ENCODE measurements at regions not wholly inside any gene's neighbourhood (a gene's known extent, or its start where the extent isn't known, plus 50 kb on each side); places are given as distances from the start of the nearest gene placed in this dataset.

DNA sequence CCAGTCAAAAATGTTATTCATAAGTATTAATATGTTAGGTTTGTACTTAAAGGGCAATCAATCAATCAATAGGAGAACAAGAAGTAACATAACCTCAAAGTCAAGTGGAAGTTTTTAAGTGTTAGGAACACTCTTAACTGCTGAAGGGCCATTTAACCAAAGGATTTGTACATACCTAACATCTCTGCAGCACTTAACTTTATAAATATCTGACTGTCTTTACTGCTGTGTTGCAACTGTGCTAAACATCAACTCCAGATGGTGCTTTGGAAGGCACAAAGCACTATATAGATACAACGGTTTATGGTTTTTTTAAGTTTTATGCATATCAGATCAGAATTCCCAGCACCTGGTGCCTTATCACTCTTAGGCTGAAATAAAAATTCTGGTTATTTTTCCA, 604.9 kb upstream of the PTGER4 start:
- no peak overlapping the region for H3K4me3 ChIP-seq (ENCODE audit: low read depth, low read length)
- TF ChIP-seq CTCF (IDR thresholded peaks at IDR 0.05; ENCODE audit: insufficient read depth, low read length), result no peak
- no peak for DNase-seq (ENCODE audit: low read depth)

DNA sequence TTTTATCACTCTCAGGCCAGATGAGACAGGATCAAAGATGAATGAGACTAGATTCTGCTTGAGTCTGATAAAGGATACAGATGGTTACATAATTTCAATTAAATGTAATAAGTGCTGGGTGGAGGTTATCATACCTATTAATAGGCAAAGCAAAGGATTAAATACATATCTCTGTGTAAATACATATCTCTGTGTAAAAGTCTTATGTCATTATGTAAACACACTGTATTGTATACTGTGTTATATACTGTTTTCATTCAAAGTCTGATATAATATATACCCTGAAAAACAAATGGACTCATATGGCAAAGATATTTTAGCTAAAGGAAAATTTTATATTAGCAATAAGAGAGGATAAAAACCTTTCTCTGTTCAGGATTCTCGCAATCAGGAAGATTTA, 605.8 kb upstream of the PTGER4 start:
- H3K4me3 ChIP-seq (ENCODE audit: low read depth, low read length), result no peak overlapping the region
- DNase-seq (ENCODE audit: low read depth), result no peak
- TF ChIP-seq CTCF (IDR thresholded peaks at IDR 0.05; ENCODE audit: insufficient read depth, low read length), result no peak

GRCh38 chr5:40071870-40072269, 607.8 kb upstream of the PTGER4 start:
- H3K4me3 ChIP-seq (ENCODE audit: low read depth, low read length), result no peak overlapping the region
- no peak for TF ChIP-seq CTCF (IDR thresholded peaks at IDR 0.05; ENCODE audit: insufficient read depth, low read length)
- peak; percentile 78 for DNase-seq (ENCODE audit: low read depth)

GRCh38 chr5:40066616-40067015, 613.1 kb upstream of the PTGER4 start:
- no peak overlapping the region for H3K4me3 ChIP-seq (ENCODE audit: low read depth, low read length)
- DNase-seq (ENCODE audit: low read depth), result no peak
- TF ChIP-seq CTCF (IDR thresholded peaks at IDR 0.05; ENCODE audit: insufficient read depth, low read length), result no peak

GRCh38 chr5:40052808-40053207, 626.9 kb upstream of the PTGER4 start:
- peak; percentile 53 for DNase-seq (ENCODE audit: low read depth)
- no peak for TF ChIP-seq CTCF (IDR thresholded peaks at IDR 0.05; ENCODE audit: insufficient read depth, low read length)
- no peak overlapping the region for H3K4me3 ChIP-seq (ENCODE audit: low read depth, low read length)

GRCh38 chr5:40046792-40047191, 622.0 kb upstream of the DAB2 start:
- no peak overlapping the region for H3K4me3 ChIP-seq (ENCODE audit: low read depth, low read length)
- TF ChIP-seq CTCF (IDR thresholded peaks at IDR 0.05; ENCODE audit: insufficient read depth, low read length), result no peak
- DNase-seq (ENCODE audit: low read depth), result peak; percentile 65

DNA sequence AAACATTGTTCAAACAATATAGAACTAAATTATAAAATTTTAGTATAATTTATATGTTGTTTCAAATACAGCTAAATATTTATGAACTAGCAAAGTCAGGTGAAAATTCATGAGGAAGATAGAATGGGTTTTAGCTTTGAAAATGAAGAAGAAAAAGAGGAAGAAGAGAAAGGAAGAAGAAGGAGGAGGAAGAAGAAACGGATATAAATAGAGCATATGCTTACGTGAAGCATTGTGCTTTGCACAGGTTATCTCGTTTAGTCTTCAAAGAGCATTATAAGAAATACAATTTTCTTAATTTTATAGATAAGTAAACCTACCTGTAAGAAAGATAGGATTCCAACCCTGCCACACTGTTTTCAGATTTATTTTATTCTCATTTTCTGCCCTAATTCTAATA, 620.6 kb upstream of the DAB2 start:
- DNase-seq (ENCODE audit: low read depth), result no peak
- TF ChIP-seq CTCF (IDR thresholded peaks at IDR 0.05; ENCODE audit: insufficient read depth, low read length), result no peak
- H3K4me3 ChIP-seq (ENCODE audit: low read depth, low read length), result no peak overlapping the region

Data from fibroblast of the aortic adventitia (primary cell).